ENCODE measurements at regions not wholly inside any gene's neighbourhood (a gene's known extent, or its start where the extent isn't known, plus 50 kb on each side); places are given as distances from the start of the nearest gene placed in this dataset.

GRCh38 chr9:118871531-118871930 is 497.7 kb downstream of the BRINP1 start:
- no peak overlapping the region for H3K18ac ChIP-seq (ENCODE audit: insufficient read length, low read depth, low read length)
- H3K4me1 Mint-ChIP-seq, result no peaks in the 10 kb centered on the region
- WGBS (ENCODE audit: extremely low coverage, insufficient read length, low lambda C conversion rate), result no CpG with 5 or more reads among the region's 6 CpGs
- H2BK20ac ChIP-seq (ENCODE audit: low read depth, low read length, poor library complexity, severe bottlenecking), result no peak overlapping the region
- no peak overlapping the region for H3K4me3 Mint-ChIP-seq
- no peak overlapping the region for H3T11ph ChIP-seq (ENCODE audit: low read length)
- no peak for TF ChIP-seq CTCF (conservative IDR thresholded peaks at IDR 0.05)
- H2BK15ac ChIP-seq (ENCODE audit: low read depth, low read length), result no peak overlapping the region
- no peak overlapping the region for H4K91ac ChIP-seq (ENCODE audit: insufficient read length, low read depth, low read length)
- H4K8ac ChIP-seq (replicated peaks; ENCODE audit: insufficient read length, low read depth, low read length), result no peak overlapping the region
- no peaks in the 10 kb centered on the region for H3K27me3 Mint-ChIP-seq (ENCODE audit: low read depth)
- no peak overlapping the region for H3K14ac ChIP-seq (ENCODE audit: insufficient read depth, low read length)
- no peak overlapping the region for H3K27ac Mint-ChIP-seq
- H2BK120ac ChIP-seq (ENCODE audit: low read depth, low read length, poor library complexity, severe bottlenecking), result no peak overlapping the region
- H2BK12ac ChIP-seq (ENCODE audit: insufficient read length, low read depth, low read length), result no peak overlapping the region
- no peaks in the 10 kb centered on the region for H3K9me3 Mint-ChIP-seq
- H3K4ac ChIP-seq (ENCODE audit: low read depth, low read length), result no peak overlapping the region
- H2AFZ ChIP-seq (ENCODE audit: low read length), result no peak overlapping the region
- no peak overlapping the region for H3K27ac ChIP-seq (ENCODE audit: insufficient read length, low read depth, low read length)
- no peaks in the 10 kb centered on the region for H3K9me3 ChIP-seq (ENCODE audit: control insufficient read depth, low read depth, low read length)
- no peaks in the 10 kb centered on the region for H4K20me1 ChIP-seq (ENCODE audit: control insufficient read depth, insufficient read depth, insufficient read length)
- no peaks in the 10 kb centered on the region for H3K36me3 Mint-ChIP-seq (ENCODE audit: insufficient read depth in 1 of 3, low read depth in 3 of 3)
- H3K4me1 ChIP-seq (ENCODE audit: insufficient read depth, low read length), result no peaks in the 10 kb centered on the region
- H3K27me3 ChIP-seq (ENCODE audit: insufficient read depth, low read length), result no peaks in the 10 kb centered on the region
- H3K56ac ChIP-seq (ENCODE audit: insufficient read length, low read depth, low read length), result no peak overlapping the region
- H3K23me2 ChIP-seq (ENCODE audit: insufficient read length, low read depth, low read length, poor library complexity, severe bottlenecking), result no peaks in the 10 kb centered on the region
- no peaks in the 10 kb centered on the region for H3K79me1 ChIP-seq (ENCODE audit: insufficient read depth, low read depth, low read length, poor library complexity, severe bottlenecking)
- H3K9ac ChIP-seq (ENCODE audit: extremely low read depth, insufficient read length, low read length), result no peak overlapping the region
- no peak overlapping the region for H2BK5ac ChIP-seq (ENCODE audit: insufficient read length, low read length)
- no peak overlapping the region for H3K23ac ChIP-seq (ENCODE audit: insufficient read length, low read depth, low read length)
- DNase-seq, result no peak
- no peak overlapping the region for H3K4me2 ChIP-seq (ENCODE audit: insufficient read depth, insufficient read length, low read length)
- H2AK5ac ChIP-seq (ENCODE audit: insufficient read length, low read length), result no peak overlapping the region
- H3K79me2 ChIP-seq (ENCODE audit: insufficient read depth, low read length), result no peaks in the 10 kb centered on the region
- no peak overlapping the region for H4K5ac ChIP-seq (ENCODE audit: insufficient read length, low read depth, low read length)

Measured in H9 (cell line).